Progenitor cell of endocrine pancreas (in vitro differentiated cells): ENCODE measurements at regions not wholly inside any gene's neighbourhood (a gene's known extent, or its start where the extent isn't known, plus 50 kb on each side); places are given as distances from the start of the nearest gene placed in this dataset.

Experiments used
- DNase-seq: peaks from one replicate; pipeline ENCODE4 v3.0.0; 2021; ENCODE audit warnings: low spot score; ENCODE audit not compliant: unreplicated experiment
- H3K27ac Mint-ChIP-seq: 2 replicates; pipeline ENCODE4 v1.8.0; 2021; ENCODE audit warnings: mild to moderate bottlenecking, moderate library complexity, mixed read lengths
- H3K27me3 Mint-ChIP-seq: 2 replicates; pipeline ENCODE4 v1.8.0; 2021; ENCODE audit warnings: mixed read lengths
- H3K36me3 Mint-ChIP-seq: 2 replicates; pipeline ENCODE4 v1.8.0; 2022; ENCODE audit warnings: mixed read lengths; ENCODE audit not compliant: insufficient read depth
- H3K4me1 Mint-ChIP-seq: 2 replicates; pipeline ENCODE4 v1.8.0; 2021; ENCODE audit warnings: low read depth, mixed read lengths
- H3K4me3 Mint-ChIP-seq: 2 replicates; pipeline ENCODE4 v1.8.0; 2021; ENCODE audit warnings: low read depth, mild to moderate bottlenecking, moderate library complexity, mixed read lengths
- H3K9me3 Mint-ChIP-seq: 2 replicates; pipeline ENCODE4 v1.8.0; 2021; ENCODE audit warnings: low read depth, mixed read lengths
- TF ChIP-seq, protein P1 (sequence below): fragments of 200-600 bp; sonication (generic); IDR thresholded peaks from one replicate; pipeline ENCODE4 v1.5.0; 2021; ENCODE audit warnings: antibody characterized with exemption, mild to moderate bottlenecking; ENCODE audit not compliant: unreplicated experiment

DNA sequence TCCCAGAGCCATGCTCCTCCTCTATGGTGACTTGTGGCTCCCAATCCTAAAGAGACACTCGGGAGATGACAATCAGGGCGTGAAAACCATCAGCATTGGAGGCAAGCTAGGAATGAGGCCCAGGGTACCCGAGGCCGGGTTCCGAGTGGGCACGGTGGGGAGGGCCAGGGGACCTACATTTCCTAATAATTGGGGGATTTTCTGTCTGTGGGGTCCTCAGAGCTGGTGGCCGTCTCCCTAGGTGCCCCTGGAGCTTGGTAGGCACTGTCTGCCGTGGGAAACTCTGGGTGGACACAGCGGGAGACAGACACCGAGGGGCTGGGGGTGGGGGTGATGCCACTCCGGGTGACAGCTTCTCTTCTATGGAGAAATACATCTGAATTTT lies 312.5 kb upstream of the TNRC6C start:
- Mint-ChIP-seq H3K27ac (no peak overlapping the region), H3K9me3 (peaks cover 19% of the 10 kb centered on the region), H3K4me1 (no peaks in the 10 kb centered on the region), H3K36me3 (peaks cover 4% of the 10 kb centered on the region), H3K27me3 (peaks cover 30% of the 10 kb centered on the region), H3K4me3 (no peak overlapping the region)
- TF ChIP-seq, protein P1, sequence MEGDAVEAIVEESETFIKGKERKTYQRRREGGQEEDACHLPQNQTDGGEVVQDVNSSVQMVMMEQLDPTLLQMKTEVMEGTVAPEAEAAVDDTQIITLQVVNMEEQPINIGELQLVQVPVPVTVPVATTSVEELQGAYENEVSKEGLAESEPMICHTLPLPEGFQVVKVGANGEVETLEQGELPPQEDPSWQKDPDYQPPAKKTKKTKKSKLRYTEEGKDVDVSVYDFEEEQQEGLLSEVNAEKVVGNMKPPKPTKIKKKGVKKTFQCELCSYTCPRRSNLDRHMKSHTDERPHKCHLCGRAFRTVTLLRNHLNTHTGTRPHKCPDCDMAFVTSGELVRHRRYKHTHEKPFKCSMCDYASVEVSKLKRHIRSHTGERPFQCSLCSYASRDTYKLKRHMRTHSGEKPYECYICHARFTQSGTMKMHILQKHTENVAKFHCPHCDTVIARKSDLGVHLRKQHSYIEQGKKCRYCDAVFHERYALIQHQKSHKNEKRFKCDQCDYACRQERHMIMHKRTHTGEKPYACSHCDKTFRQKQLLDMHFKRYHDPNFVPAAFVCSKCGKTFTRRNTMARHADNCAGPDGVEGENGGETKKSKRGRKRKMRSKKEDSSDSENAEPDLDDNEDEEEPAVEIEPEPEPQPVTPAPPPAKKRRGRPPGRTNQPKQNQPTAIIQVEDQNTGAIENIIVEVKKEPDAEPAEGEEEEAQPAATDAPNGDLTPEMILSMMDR, result no peak
- no peak for DNase-seq

DNA sequence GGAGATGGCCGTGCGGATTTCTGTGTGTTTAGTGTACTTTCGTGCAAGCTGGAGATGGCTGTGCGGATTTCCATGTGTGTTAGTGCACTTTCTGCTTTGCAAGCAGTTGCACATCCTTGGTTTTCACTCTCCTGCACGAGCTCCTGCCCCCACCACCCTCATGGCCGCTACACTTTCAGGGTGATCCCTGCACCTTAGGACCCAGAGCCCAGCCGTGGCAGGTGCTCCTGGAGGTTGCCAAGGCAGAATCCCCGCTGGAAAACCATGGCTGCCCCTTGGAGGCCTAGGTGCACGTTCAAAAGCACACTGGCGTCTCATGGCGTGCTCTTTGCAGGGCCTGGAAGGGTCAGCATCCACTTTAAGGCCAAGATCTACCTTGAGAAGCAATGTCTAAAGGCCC lies 311.0 kb upstream of the TNRC6C start:
- H3K27me3 Mint-ChIP-seq, result peaks cover 24% of the 10 kb centered on the region
- peaks cover 4% of the 10 kb centered on the region for H3K36me3 Mint-ChIP-seq
- H3K4me3 Mint-ChIP-seq, result no peak overlapping the region
- no peak overlapping the region for H3K27ac Mint-ChIP-seq
- TF ChIP-seq, protein P1, result no peak
- no peak for DNase-seq
- peaks cover 24% of the 10 kb centered on the region for H3K9me3 Mint-ChIP-seq
- H3K4me1 Mint-ChIP-seq, result no peaks in the 10 kb centered on the region

DNA sequence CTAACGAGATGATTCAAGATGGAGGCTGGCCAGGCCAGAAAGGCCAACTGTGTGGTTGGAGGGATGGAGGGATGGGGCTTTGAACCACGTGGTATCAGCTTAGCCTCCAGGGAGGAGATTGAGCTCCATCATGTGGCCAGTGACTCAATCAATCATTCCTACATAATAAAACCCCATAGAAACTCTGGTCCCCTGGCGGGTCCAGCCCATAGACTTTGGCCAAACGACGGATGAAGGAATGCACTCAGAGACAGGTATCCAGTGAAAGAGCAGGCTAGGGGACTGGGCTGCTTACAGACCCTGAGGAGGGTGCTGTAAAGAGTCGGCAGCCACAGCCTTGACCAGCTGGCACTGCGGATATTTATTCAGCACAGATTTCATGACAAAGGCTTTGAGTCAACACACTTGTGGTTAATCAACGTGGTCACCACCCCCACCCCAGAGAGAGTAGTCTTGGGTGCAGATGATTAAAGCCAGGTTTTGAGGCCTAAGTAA lies 308.7 kb upstream of the TNRC6C start:
- Mint-ChIP-seq H3K27ac (no peak overlapping the region), H3K9me3 (peaks cover 24% of the 10 kb centered on the region)
- TF ChIP-seq, protein P1, result no peak

DNA sequence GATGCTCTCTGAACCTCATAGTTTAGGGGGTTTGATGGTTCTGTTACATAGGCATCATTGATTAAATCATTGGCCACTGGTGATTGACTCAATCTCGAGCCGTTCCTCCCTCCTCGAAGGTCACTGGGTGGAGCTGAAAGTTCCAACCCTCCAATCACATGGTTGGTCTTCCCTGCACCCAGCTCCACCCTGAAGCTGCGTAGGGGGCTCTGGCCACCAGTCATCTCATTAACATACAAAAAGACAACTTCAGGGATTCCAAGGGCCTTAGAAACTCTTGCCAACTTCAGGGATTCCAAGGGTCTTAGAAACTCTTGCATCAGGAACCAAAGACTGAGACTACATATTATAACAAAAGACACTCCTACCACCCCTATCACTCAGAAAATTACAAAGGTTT lies 306.5 kb upstream of the TNRC6C start:
- TF ChIP-seq, protein P1, result no peak
- Mint-ChIP-seq H3K4me1 (no peaks in the 10 kb centered on the region), H3K9me3 (peaks cover 24% of the 10 kb centered on the region), H3K27ac (no peak overlapping the region), H3K4me3 (no peak overlapping the region), H3K27me3 (peaks cover 12% of the 10 kb centered on the region), H3K36me3 (peaks cover 4% of the 10 kb centered on the region)
- DNase-seq, result no peak

More for the DNA sequence above, 308.7 kb upstream of the TNRC6C start:
- Mint-ChIP-seq H3K36me3 (peaks cover 4% of the 10 kb centered on the region), H3K4me3 (no peak overlapping the region), H3K27me3 (peaks cover 18% of the 10 kb centered on the region), H3K4me1 (no peaks in the 10 kb centered on the region)
- no peak for DNase-seq

DNA sequence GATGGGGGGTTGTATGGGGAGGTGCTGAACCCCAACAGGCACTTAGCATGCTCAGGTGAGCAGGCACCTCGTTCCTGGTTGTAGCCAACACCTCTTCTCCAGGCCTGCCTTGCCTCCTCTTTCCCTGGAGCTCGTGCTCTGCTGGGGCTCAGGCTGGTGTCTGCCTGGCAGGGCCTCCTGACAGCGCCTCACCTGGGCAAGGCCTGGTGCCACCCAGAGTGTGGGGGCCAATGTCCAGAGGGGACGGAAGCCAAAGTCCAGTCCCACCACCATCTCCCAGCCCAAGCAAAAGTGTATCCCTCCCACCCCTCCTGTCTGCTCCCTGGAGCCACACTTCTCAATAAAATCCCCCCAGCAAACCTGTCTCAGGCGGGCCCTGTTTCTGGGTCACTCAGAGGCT lies 304.2 kb upstream of the TNRC6C start:
- TF ChIP-seq, protein P1, result no peak
- no peaks in the 10 kb centered on the region for H3K4me1 Mint-ChIP-seq
- no peak for DNase-seq
- peaks cover 18% of the 10 kb centered on the region for H3K27me3 Mint-ChIP-seq
- peaks cover 21% of the 10 kb centered on the region for H3K9me3 Mint-ChIP-seq
- no peak overlapping the region for H3K4me3 Mint-ChIP-seq
- no peaks in the 10 kb centered on the region for H3K36me3 Mint-ChIP-seq
- H3K27ac Mint-ChIP-seq, result no peak overlapping the region
